GM12864 (cell line): ENCODE measurements at regions not wholly inside any gene's neighbourhood (a gene's known extent, or its start where the extent isn't known, plus 50 kb on each side); places are given as distances from the start of the nearest gene placed in this dataset.

Source experiments
- DNase-seq: peaks from one replicate; pipeline ENCODE4 v3.0.0-alpha.2; 2011; ENCODE audit warnings: low read depth
- H3K4me3 ChIP-seq: 2 replicates; pipeline ENCODE4 v1.5.1; 2011; ENCODE audit warnings: mild to moderate bottlenecking, low read depth, low read length, control low read depth
- CTCF ChIP-seq: IDR thresholded peaks from 2 replicates; pipeline ENCODE4 v1.5.1; 2011; ENCODE audit warnings: low read depth, mild to moderate bottlenecking, moderate library complexity, low read length, control low read depth, inconsistent platforms; ENCODE audit errors: missing control alignments

DNA sequence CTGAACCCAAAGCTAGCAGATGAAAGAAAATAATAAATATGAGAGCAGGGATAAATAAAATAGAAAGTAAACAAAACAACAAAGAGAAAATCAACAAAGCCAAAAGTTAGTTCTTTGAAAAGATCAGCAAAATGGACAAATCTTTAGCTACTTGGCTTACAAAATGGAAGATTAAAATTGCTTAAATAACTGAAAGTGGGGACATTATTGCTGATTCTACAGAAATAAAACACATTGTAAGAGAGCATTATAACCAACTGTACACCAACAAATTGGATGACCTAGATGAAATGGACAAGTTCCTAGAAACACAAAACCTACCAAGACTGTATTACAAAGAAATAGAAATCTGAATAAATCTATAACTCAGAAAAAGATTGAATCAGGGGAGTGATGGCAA, 238.3 kb upstream of the C1orf87 start:
- H3K4me3 ChIP-seq: no peak overlapping the region
- no peak for DNase-seq
- no peak for TF ChIP-seq CTCF

DNA sequence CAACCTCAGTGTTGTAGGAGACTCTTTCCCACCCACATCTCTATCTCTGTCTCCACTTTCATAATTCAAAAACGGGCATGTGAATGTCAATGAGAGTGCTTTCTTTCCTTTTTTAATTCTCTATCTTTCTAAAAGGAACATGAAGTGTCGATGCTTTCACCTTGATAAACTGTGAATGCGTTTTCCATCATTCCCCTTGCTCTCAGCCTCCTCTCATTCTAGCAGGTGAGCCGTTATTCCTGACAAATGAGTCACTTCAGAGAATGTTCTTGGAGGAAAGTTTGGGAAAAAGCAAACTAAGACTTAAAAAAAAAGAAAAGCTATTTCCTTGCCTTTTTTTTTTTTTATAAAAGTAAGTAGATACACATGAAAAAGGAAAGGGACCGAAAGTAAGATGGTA, 226.0 kb upstream of the C1orf87 start:
- TF ChIP-seq CTCF: no peak
- no peak overlapping the region for H3K4me3 ChIP-seq
- DNase-seq: no peak

DNA sequence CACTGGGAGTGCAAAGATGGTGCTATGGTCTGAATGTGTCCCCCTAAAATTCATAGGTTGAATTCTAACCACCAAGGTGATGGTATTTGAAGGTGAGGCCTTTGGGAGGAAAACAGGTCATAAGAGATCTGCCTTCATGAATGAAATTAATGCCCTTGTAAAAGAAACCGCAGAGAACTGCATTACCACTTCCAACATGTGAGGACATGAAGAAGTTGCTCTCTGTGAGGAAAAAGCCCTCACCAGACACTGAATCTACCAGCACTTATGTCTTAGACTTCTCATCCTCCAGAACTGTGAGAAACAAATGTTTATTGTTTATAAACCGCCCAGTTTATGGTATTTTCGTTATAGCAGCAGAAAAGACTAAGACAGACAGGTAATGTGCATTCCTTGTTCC, 224.7 kb upstream of the C1orf87 start:
- DNase-seq: no peak
- no peak overlapping the region for H3K4me3 ChIP-seq
- TF ChIP-seq CTCF: no peak

DNA sequence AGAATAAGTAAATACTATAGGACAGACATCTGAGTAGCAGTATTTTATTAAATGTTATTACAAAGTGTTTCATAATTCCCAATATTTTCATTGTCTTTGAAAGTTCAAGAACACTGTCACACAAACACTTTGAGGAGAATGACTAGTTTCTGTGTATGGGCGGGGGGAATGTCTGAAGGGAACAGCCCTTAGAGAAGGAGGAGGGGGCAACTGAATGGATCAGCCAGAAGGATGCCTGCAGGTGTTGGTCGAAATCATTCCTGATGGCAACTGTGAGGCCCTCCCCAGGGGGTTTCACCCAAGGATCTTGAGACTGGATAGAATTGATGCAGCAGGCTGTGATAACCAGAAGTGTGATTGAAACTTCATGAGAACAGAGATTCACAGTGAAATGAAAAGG, 223.2 kb upstream of the C1orf87 start:
- DNase-seq: no peak
- TF ChIP-seq CTCF: no peak
- no peak overlapping the region for H3K4me3 ChIP-seq

GRCh38 chr1:60292140-60292539, 218.6 kb upstream of the C1orf87 start:
- no peak for TF ChIP-seq CTCF
- DNase-seq: no peak
- no peak overlapping the region for H3K4me3 ChIP-seq

GRCh38 chr1:60290393-60290792, 216.8 kb upstream of the C1orf87 start:
- H3K4me3 ChIP-seq: no peak overlapping the region
- no peak for DNase-seq
- no peak for TF ChIP-seq CTCF

GRCh38 chr1:60287536-60287935, 214.0 kb upstream of the C1orf87 start:
- H3K4me3 ChIP-seq: no peak overlapping the region
- no peak for DNase-seq
- no peak for TF ChIP-seq CTCF
